Stimulated activated CD4-positive, alpha-beta T cell treated with anti-CD3 and anti-CD28 coated beads, Interleukin-1b, Interleukin-23, amount 100 ng/mL, for 4 hours (primary cell): ENCODE measurements at regions not wholly inside any gene's neighbourhood (a gene's known extent, or its start where the extent isn't known, plus 50 kb on each side); places are given as distances from the start of the nearest gene placed in this dataset.
"Not testable (repeated sequence)": the region's sequence is repeated elsewhere in the genome, so short reads cannot be mapped to it uniquely, and the experiment has no call there.

Experiments
- DNase-seq, 2 donors: peaks; one replicate each; pipeline ENCODE4 v3.0.0-alpha.2; 2020; ENCODE audit warnings: low read depth in 2 of 2

- DNase-seq, result no peak
These were observed 171.5 kb upstream of the SFSWAP start for GRCh38 chr12:131539381-131539780.

- DNase-seq, result no peak
These were observed 170.7 kb upstream of the SFSWAP start for GRCh38 chr12:131540138-131540623.

- DNase-seq, result not testable (repeated sequence)
These were observed 169.4 kb upstream of the SFSWAP start for GRCh38 chr12:131541512-131541911.

- no peak for DNase-seq
These were observed 168.5 kb upstream of the SFSWAP start for GRCh38 chr12:131542351-131542750.

- no peak for DNase-seq
These were observed 167.8 kb upstream of the SFSWAP start for GRCh38 chr12:131543040-131543439.

GRCh38 chr12:131547555-131547954 is 163.3 kb upstream of the SFSWAP start:
- DNase-seq, result no peak

GRCh38 chr12:131550121-131550520 is 160.8 kb upstream of the SFSWAP start:
- DNase-seq, result no peak

- no peak for DNase-seq
These were observed 159.0 kb upstream of the SFSWAP start for GRCh38 chr12:131551675-131552491.

- no peak for DNase-seq
These were observed 158.4 kb upstream of the SFSWAP start for GRCh38 chr12:131552492-131552863.

GRCh38 chr12:131553096-131553777 is 157.7 kb upstream of the SFSWAP start:
- DNase-seq, result no peak

- DNase-seq, result no peak
These were observed 155.6 kb upstream of the SFSWAP start for GRCh38 chr12:131555197-131555846.

GRCh38 chr12:131555866-131556265 is 155.0 kb upstream of the SFSWAP start:
- DNase-seq, result no peak

- DNase-seq, result no peak
These were observed 153.7 kb upstream of the SFSWAP start for GRCh38 chr12:131557078-131557709.

GRCh38 chr12:131559517-131560516 is 151.1 kb upstream of the SFSWAP start:
- DNase-seq, result no peak

- no peak for DNase-seq
These were observed 149.8 kb upstream of the SFSWAP start for GRCh38 chr12:131561051-131561450.

- DNase-seq, result no peak
These were observed 148.8 kb upstream of the SFSWAP start for GRCh38 chr12:131561891-131562684.

- DNase-seq, result not testable (repeated sequence)
These were observed 146.7 kb upstream of the SFSWAP start for GRCh38 chr12:131564138-131564727.

GRCh38 chr12:131564845-131565244 is 146.0 kb upstream of the SFSWAP start:
- DNase-seq, result no peak

- DNase-seq, result no peak
These were observed 145.4 kb upstream of the SFSWAP start for GRCh38 chr12:131565267-131566015.
